ENCODE measurements at regions not wholly inside any gene's neighbourhood (a gene's known extent, or its start where the extent isn't known, plus 50 kb on each side); places are given as distances from the start of the nearest gene placed in this dataset.

- CTCF ChIA-PET = interaction anchor here (0.7 kb wide), 1 partner anchor 295 kb away, joined by 3 read pairs; no protein-coding TSS in a partner anchor
- TF ChIP-seq ZNF48 (tag by site-specific recombination; IDR thresholded peaks at IDR 0.05) = no peak
- no peak for TF ChIP-seq ZNF645 (tag by site-specific recombination; IDR thresholded peaks at IDR 0.05)
- no peak for TF ChIP-seq ZNF623 (tag by site-specific recombination; IDR thresholded peaks at IDR 0.05)
- TF ChIP-seq ZNF629 (tag by site-specific recombination; IDR thresholded peaks at IDR 0.05) = no peak
- TF ChIP-seq TRIM28 (IDR thresholded peaks at IDR 0.05; ENCODE audit: borderline replicate concordance, low read length) = no peak
- no peak for TF ChIP-seq PATZ1 (tag by site-specific recombination; IDR thresholded peaks at IDR 0.05)
- TF ChIP-seq ZNF121 (tag by site-specific recombination; IDR thresholded peaks at IDR 0.05) = no peak
- no peak for TF ChIP-seq ZNF660 (tag by site-specific recombination; IDR thresholded peaks at IDR 0.05)
- H3K4me3 ChIP-seq (ENCODE audit: low read depth, low read length) = no peak overlapping the region
- no peak overlapping the region for H3K27ac ChIP-seq (ENCODE audit: extremely low read depth, low read depth, low read length)
- H3K4me1 ChIP-seq (ENCODE audit: control insufficient read depth, insufficient read depth, low read length) = no peaks in the 10 kb centered on the region
- H3K36me3 ChIP-seq (ENCODE audit: control insufficient read depth in 2 of 2, insufficient read depth in 1 of 2, low read length in 2 of 2) = no peaks in the 10 kb centered on the region
- POLR2A ChIA-PET = no interaction called here
- H3K9me3 ChIP-seq (ENCODE audit: control insufficient read depth, insufficient read depth, low read depth, low read length) = no peaks in the 10 kb centered on the region
Observed at GRCh38 chr2:144275340-144275739, 244.6 kb downstream of the ZEB2 start.

- POLR2A ChIA-PET = no interaction called here
- H3K27ac ChIP-seq (ENCODE audit: extremely low read depth, low read depth, low read length) = no peak overlapping the region
- H3K4me1 ChIP-seq (ENCODE audit: control insufficient read depth, insufficient read depth, low read length) = no peaks in the 10 kb centered on the region
- no peak for TF ChIP-seq BCL6B (tag by site-specific recombination; IDR thresholded peaks at IDR 0.05)
- TF ChIP-seq ZXDB (tag by site-specific recombination; IDR thresholded peaks at IDR 0.05) = no peak
- no peak for TF ChIP-seq PRDM6 (tag by site-specific recombination; IDR thresholded peaks at IDR 0.05)
- no peak for TF ChIP-seq ZNF10 (tag by site-specific recombination; IDR thresholded peaks at IDR 0.05)
- TF ChIP-seq PRDM1 (tag by site-specific recombination; IDR thresholded peaks at IDR 0.05) = no peak
- TF ChIP-seq ZNF18 (tag by site-specific recombination; IDR thresholded peaks at IDR 0.05) = no peak
- H3K4me3 ChIP-seq (ENCODE audit: low read depth, low read length) = no peak overlapping the region
- H3K36me3 ChIP-seq (ENCODE audit: control insufficient read depth in 2 of 2, insufficient read depth in 1 of 2, low read length in 2 of 2) = no peaks in the 10 kb centered on the region
- CTCF ChIA-PET = interaction anchor here (0.7 kb wide), 1 partner anchor 41 kb away, joined by 8 read pairs; no protein-coding TSS in a partner anchor
- H3K9me3 ChIP-seq (ENCODE audit: control insufficient read depth, insufficient read depth, low read depth, low read length) = no peaks in the 10 kb centered on the region
Observed at GRCh38 chr2:144274131-144274530, 245.8 kb downstream of the ZEB2 start.

GRCh38 chr2:144270951-144271350 lies 249.0 kb downstream of the ZEB2 start:
- H3K4me3 ChIP-seq (ENCODE audit: low read depth, low read length) = no peak overlapping the region
- ChIA-PET CTCF (no interaction called here), POLR2A (no interaction called here)
- H3K9me3 ChIP-seq (ENCODE audit: control insufficient read depth, insufficient read depth, low read depth, low read length) = no peaks in the 10 kb centered on the region
- no peaks in the 10 kb centered on the region for H3K36me3 ChIP-seq (ENCODE audit: control insufficient read depth in 2 of 2, insufficient read depth in 1 of 2, low read length in 2 of 2)
- TF ChIP-seq ZNF292 (tag by site-specific recombination; IDR thresholded peaks at IDR 0.05; ENCODE audit: borderline replicate concordance, low read depth) (no peak), HOXA7 (CRISPR knock-in tag; IDR thresholded peaks at IDR 0.05; ENCODE audit: borderline replicate concordance) (no peak), ZBTB7A (tag by site-specific recombination; IDR thresholded peaks at IDR 0.05; ENCODE audit: low read depth) (no peak), ZNF777 (tag by site-specific recombination; IDR thresholded peaks at IDR 0.05; ENCODE audit: borderline replicate concordance) (no peak), HOXD13 (CRISPR knock-in tag; IDR thresholded peaks at IDR 0.05; ENCODE audit: borderline replicate concordance) (no peak), REST (tag by site-specific recombination; IDR thresholded peaks at IDR 0.05) (no peak), REPIN1 (tag by site-specific recombination; IDR thresholded peaks at IDR 0.05; ENCODE audit: low read depth) (no peak)
- H3K27ac ChIP-seq (ENCODE audit: extremely low read depth, low read depth, low read length) = no peak overlapping the region
- H3K4me1 ChIP-seq (ENCODE audit: control insufficient read depth, insufficient read depth, low read length) = no peaks in the 10 kb centered on the region
